Activated CD4-positive, CD25-positive, alpha-beta regulatory T cell (primary cell): ENCODE measurements at regions not wholly inside any gene's neighbourhood (a gene's known extent, or its start where the extent isn't known, plus 50 kb on each side); places are given as distances from the start of the nearest gene placed in this dataset.

Experiments
- DNase-seq, 4 experiments: peaks; one replicate each; lab custom pipeline; 2025; lab: John Stamatoyannopoulos, UW

DNA sequence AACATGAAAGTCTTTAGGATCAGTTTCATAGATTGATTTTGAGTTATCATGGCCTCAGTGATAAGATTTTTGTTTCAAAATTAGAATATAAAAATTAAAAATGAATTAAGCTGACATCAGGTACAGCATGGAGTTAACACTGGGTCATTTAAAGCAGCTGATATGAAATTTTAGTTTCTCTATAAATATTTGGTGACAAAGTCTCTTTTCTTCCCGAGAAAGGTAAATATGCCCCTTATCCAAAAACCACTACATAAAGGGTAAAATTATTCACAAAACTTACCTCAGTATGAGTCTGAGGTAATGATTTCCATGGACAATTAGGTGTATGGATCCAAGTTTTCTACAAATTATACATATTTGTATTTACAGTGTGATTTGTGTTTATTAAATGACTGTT is 121.5 kb upstream of the PJA2 start:
- DNase-seq, result no peak

DNA sequence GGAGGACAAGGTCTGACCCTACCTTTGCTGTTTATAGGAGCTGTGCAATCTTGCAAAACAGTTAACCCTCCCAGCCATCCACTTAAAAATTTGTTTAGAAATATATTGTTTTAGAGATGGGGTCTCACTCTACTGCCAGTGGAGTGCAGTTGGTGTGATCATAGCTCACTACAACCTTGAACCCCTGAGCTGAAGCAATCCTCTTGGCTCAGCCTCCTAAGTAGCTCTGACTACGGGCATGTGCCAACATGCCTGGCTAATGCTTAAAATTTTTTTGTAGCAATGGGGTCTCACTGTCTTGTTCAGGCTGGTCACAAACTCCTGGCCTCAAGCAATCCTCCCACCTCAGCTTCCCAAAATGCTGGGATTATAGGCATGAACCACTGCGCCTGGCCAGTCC is 120.2 kb upstream of the PJA2 start:
- DNase-seq, result no peak

- DNase-seq, result no peak
These were observed 119.7 kb upstream of the PJA2 start for GRCh38 chr5:109529520-109529919.

- no peak for DNase-seq
These were observed 114.8 kb upstream of the PJA2 start for GRCh38 chr5:109524555-109524954.

GRCh38 chr5:109524026-109524425 is 114.3 kb upstream of the PJA2 start:
- DNase-seq, result no peak

GRCh38 chr5:109522404-109522803 is 112.6 kb upstream of the PJA2 start:
- no peak for DNase-seq

DNA sequence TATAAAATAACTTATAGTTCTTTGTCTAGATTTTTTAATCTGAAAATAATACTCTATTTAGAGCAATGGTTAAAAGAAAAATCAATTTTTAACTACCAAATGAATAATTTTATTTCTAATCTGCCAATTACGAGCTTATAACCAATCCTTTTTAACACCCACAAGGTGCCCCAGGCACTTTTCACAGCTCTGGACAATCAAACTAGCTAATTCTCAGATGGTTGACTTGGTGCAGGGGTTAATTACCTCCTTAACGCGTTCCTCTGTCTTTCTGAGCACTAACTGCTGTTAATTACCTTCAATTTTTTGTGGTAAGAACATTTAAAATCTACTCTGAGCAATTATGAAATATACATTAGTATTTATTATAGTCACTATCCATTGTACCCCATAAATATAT is 109.6 kb upstream of the PJA2 start:
- no peak for DNase-seq

- no peak for DNase-seq
These were observed 106.6 kb upstream of the PJA2 start for GRCh38 chr5:109516390-109516789.

DNA sequence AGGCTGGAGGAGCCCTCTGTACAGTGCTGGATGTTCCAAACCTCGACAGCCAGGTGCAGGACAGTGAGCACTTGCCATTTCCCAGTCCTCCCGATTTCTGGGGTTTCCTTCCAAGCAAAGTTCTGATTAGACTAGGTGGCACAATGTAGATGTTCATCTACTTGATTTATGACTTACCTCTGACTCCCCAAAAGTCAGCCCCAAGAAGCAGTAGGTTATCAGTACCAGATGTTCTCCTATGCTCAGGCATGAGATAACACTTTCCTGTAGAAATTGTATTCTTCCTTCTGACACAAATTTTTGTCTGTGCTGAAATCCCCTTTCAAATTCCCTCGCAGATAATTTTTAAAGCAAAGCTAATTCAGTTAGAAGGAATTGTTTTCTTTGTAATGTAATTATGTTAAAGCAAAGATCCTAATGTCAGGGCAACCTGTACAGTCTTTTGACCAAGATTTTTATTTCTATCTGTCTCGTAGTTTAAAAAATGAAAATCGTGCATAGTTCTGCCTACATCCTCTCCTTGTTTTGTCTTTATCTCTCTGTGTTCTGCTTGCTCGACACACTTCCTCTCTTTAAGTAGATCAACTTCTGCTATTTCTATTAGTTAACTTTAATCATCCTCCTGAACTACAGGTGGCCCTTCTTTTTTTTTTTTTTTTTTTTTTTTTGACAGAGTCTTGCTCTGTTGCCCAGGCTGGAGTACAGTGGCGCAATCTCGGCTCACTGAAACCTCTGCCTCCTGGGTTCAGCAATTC is 102.4 kb upstream of the PJA2 start:
- DNase-seq, result no peak

DNA sequence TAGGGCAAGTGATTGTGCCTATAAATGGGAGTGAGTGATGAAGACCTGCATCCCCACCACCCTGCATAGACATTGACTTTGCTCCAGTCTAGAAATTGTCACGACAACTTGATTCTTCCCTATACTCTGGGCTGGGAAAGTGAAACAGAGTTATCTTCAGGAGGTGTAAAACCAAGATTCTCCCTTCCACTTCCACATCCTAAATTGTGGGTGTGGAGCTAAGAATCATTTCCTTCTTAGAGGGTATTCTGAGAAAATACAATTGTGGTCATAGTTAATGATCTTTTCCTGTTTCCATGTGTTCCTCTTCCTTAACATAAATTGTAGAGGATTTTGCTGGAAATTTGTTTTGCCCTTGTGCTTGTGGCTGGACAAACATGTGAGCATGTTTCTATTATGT is 96.8 kb upstream of the PJA2 start:
- no peak for DNase-seq

DNA sequence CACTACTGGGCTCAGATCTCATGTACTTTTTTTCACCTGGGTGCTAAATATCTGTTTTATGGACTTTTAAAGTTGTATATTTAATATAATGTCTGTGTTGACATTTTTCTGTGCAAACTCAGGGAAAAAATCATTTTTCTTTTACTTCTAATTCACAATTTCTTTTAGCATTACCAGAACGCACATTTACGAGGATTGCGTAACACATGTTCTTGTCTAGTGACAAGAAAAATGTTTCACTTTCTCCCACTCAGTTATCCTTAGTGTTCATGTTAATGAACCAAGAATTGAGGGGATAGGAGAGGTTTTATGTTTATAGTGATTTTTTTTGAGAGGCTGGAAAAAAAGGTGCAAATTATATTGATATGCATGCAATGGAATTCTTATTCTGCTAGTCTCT is 86.3 kb upstream of the PJA2 start:
- no peak for DNase-seq

DNA sequence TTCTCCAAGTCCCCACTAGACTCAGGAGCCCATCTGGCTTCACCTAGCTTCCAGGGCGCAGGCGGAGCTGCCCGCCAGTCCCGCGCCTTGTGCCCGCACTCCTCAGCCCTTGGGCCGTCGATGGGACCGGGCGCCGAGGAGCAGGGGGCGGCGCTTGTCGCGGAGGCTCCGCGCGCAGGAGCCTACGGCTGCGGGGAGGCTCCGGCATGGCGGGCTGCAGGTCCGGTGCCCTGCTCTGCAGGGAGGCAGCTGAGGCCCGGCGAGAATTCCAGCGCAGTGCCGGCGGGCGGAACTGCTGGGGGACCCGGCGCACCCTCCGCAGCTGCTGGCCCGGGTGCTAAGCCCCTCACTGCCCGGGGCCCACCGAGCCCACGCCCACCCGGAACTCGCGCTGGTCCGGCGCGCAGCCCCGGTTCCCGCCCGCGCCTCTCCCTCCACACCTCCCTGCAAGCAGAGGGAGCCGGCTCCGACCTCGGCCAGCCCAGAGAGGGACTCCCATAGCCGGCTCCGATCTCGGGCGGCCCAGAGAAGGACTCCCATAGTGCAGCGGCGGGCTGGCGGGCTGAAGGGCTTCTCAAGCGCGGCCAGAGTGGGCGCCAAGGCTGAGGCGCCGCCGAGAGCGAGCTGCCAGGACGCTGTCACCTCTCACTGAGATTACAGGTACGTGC is 78.1 kb upstream of the PJA2 start:
- DNase-seq, result no peak

DNA sequence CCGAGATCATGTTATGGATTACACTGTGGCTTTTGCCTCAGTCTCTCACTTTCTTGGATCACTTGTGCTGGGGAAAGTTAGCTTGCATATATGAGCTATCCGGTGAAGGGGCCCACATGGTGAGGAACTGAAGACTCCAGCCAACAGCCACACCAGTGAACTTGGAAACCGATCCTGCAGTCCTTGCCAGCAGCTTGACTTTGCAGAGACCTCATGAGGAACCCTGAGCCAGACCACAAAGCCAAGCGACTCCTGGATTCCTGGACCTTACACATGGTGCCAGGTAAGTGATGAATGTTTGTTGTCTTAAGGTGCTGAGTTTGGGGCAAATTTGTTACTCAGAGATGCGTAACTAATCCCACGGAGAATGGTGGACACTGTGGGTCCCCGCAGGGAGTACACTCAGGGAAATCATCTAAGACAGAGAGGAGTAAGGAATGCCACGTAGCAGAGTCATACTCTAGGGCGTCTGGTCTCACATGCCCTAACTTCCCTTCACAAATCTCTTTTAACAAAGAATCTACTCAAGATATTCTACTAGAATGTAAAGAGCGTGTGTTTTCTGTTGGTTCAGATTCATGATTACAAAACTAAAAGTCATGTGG is 76.5 kb upstream of the PJA2 start:
- DNase-seq, result no peak

DNA sequence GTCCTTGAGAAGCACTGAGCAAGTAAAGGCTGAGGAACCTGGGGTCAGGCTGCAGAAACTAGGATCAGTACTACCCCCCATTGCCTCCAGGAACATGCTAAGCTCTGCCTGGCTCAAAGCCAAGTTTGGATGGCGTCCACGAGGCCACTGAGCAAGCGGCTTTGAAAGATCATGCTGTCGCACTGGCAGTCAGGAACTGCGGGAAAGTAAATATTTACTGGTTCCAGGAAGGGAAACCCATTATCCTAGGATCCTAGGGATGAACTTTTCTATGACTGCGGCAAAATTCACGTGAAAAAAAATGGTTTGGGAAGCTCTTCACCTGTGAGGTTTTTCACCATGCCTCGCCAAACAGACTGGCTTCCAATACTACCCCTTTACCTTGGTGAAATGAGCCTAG is 75.3 kb upstream of the PJA2 start:
- DNase-seq, result no peak

DNA sequence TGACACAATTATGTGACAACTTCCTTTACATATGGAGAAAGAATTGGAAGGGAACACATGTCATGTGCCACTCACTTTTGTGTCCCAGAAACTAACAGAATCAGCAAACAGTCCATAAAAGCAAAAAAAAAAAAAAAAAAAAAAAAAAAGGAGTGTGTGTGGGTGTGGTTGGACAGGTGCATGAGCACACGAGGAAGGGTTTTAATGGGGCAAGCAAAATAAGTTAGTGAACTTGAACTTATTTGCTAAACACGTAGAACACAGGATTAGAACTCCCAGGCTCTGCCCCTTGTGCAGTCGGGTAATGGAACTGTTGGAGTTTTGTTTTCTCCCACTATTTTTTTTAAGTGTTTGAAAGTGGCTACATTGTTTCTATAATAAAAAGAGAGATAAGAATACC is 74.8 kb upstream of the PJA2 start:
- DNase-seq, result no peak

- no peak for DNase-seq
These were observed 73.7 kb upstream of the PJA2 start for GRCh38 chr5:109483395-109483971.

- DNase-seq, result no peak
These were observed 73.0 kb upstream of the PJA2 start for GRCh38 chr5:109482748-109483147.

DNA sequence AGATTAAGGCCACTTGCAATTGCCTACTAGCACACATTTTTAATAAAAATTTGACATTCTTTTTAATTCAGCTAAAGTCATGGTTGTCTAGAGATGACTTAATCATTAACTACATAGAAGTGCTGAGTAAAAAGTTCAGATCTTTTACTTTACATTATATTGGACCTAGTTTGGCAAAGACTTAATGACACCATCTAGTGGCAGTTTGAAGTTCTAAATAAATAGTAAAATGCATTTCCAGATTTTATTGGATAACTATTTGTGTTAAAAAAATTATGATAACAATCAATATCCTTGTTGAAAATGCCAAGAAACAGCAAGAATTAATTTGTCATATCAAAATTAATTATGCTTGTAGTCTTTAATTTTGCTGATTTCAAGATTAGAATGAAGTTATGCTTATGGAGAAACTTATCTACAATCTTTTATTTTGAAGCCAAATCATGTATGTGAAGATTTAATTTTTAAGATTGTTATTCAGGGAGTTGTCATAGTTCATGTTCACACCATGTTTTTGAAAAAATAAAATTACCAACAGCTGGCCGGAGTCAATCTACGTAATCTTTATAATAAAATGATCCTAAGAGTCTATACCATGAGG is 69.6 kb upstream of the PJA2 start:
- no peak for DNase-seq

DNA sequence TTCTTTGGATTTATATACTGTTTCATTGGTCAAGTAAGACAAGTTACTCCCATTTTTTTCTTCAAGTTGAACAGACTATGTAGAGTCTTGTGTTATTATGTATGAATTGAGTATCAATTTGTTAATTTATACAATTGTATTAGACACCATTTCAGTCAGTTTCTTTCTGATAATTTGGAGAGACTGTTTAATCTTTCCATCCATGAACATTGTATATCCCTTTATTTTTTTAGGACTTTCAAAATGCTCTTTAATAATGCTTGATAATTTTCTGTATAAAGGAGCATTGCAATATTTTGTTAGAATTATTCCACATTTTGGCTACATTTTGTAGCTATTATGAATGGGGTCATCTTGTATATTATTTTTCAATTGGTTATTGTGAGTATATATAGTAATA is 69.1 kb upstream of the PJA2 start:
- no peak for DNase-seq

- no peak for DNase-seq
These were observed 66.5 kb upstream of the PJA2 start for GRCh38 chr5:109476292-109476691.

GRCh38 chr5:109469896-109470662 is 60.3 kb upstream of the PJA2 start:
- no peak for DNase-seq
